ENCODE measurements at regions not wholly inside any gene's neighbourhood (a gene's known extent, or its start where the extent isn't known, plus 50 kb on each side); places are given as distances from the start of the nearest gene placed in this dataset.
"Not testable (repeated sequence)": the region's sequence is repeated elsewhere in the genome, so short reads cannot be mapped to it uniquely, and the experiment has no call there.

DNA sequence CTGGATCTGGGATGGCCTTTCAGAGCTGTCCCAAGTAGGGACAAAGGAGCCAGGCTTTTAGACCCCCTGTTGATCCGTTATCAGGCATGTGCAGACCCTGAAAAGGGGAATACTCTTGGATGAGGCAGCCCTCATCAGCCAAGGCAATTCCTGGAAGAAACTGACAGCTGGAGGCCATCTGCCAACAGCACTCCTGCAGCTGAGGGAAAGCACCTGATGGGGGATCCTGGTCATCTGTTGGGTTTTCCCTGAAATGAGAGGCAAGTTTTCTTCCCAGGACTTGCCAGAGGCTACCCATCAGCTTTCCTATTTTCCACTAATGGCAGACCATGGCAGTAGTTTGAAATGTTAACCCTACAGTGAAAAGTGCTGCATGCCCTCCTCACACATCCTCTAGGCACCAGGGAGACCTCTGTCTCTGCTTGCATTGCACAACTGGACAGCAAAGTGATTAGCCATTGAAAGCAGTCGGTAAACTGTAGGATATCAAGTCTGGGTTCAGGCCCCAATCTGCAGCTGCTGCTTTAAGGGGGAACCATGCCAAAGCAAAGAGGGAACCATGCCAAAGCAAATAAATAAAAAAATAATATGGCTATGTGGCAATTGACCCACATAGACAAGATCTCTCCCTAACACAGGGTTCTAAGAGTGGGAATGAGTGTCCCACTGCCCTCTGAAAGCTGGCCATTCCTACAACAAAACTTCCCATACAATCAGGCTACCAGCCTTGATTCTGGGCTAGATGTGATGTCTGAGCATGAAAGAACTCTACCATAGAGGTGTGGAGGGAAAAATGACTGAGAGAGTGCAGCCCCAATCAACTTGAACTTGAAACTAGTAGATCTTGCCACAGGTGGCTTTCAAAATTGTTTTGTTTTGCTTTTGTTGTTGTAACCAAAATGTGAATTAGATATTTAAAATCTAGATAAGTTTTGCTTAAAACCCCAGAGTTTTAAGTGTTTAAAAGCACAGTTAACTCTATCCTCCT lies 232.0 kb upstream of the STT3B start:
- no peak for DNase-seq

DNA sequence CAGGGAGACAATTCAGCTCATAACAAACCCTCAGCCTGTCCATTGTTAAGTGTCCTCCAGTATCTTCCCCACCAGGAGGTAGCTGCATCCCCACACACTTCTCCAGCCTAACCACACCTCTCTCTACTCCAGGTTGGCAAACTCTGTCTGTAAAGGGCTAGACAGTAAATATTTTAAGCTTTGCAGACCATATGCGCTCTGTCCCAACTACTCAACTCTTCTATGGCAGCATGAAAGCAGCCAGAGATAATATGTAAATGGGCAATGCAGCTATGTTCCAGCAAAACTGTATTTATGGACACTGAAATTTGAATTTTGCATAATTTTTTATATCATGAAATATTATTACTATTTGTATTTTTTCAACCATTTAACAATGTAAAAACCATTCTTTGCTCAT lies 230.4 kb upstream of the STT3B start:
- DNase-seq, result no peak

GRCh38 chr3:31305340-31305739 lies 227.4 kb upstream of the STT3B start:
- no peak for DNase-seq

- DNase-seq, result no peak
These were observed 225.5 kb upstream of the STT3B start for GRCh38 chr3:31307131-31307785.

GRCh38 chr3:31311559-31311958 lies 221.2 kb upstream of the STT3B start:
- DNase-seq, result no peak

DNA sequence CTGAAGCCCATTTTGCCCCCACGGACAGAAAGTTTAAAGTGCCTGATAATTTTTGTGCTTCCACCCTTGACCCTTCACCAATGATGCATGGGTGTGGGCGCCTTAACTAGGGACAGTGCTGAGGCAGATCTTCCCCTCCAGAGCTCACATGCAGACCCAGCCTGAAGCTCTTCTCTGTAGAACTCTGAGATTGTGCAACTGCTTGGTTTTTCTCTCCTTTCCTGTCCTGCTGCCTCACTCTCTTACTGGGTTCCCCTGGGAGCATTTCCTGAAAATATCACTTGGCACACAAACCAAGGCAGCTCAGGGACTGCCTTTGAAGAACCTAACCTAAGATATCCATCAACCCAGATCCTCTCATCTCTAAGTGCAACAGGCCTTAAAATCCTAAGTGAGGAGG lies 220.3 kb upstream of the STT3B start:
- no peak for DNase-seq

DNA sequence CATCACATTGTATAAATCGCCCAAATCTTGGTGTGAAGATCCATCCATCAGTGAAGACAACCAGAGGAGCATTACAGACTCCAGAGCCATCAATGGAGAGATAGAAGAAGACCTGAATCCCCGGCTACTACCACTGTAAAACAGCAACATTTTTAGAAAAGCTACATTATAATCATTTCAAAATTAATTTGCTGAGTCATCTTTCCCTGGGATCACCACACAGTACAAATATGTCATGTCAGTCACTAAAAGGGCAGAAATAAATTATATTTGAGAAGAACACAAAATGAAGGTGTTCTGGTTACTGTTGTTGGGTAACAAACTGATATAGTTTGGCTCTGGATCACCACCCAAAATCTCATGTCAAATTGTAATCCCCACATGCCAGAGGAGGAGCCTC lies 218.5 kb upstream of the STT3B start:
- no peak for DNase-seq

GRCh38 chr3:31319332-31319731 lies 213.4 kb upstream of the STT3B start:
- DNase-seq, result no peak

DNA sequence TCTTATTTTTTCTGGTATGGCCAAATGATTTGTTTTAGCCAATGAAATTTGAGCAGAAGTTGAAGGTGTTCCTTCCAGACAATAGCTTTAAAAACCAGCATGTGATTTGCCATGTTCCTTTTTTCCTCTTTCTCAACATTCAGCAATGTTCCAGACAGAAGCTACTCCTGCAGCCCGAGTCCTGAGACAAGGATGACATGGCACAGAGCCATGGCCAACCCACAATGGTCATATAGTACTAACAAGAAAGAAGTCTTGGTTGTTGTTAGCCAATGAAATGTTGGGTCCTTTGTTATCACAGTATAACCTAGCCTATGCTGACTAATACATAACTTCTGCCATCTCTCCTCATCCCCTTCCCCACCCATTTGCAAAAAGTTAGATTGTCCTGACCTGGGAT lies 211.1 kb upstream of the STT3B start:
- DNase-seq, result no peak

DNA sequence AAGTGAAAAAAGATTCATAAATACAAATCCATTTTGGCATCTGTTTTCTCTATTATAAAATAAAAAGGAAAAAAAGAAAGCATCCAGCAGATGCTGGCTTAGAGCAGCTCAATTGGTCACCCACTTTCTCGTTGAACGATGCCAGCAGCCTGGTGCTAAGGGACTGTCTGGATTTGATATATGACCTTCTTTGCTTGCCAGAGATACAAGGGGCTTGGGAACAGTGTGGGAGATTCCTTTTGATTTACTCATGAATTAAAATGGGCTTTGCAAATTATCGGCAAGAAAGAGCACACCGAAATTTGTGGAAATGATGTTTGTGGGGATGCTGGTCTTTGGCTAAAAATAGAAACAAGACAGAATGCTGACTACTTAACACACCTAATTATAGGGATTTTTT lies 210.3 kb upstream of the STT3B start:
- DNase-seq, result no peak

DNA sequence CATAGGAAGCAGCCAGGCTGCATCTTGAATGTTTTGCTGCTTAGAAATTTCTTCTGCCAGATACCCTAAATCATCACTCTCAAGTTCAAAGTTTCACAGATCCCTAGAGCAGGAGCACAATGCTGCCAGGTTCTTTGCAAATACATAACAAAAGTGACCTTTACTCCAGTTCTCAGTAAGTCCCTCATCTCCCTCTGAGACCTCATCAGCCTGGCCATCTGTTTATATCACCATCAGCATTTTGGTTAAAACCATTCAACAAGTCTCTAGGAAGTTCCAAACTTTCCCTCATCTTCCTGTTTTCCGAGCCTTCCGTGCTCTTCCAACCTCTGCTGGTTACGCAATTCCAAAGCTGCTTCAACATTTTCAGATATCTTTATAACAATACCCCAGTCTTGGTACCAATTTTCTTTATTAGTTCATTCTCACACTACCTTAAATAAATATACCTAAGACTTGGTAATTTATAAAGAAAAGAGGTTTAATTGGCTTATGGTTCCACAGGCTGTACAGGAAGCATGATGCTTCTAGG lies 204.8 kb upstream of the STT3B start:
- not testable (repeated sequence) for DNase-seq

DNA sequence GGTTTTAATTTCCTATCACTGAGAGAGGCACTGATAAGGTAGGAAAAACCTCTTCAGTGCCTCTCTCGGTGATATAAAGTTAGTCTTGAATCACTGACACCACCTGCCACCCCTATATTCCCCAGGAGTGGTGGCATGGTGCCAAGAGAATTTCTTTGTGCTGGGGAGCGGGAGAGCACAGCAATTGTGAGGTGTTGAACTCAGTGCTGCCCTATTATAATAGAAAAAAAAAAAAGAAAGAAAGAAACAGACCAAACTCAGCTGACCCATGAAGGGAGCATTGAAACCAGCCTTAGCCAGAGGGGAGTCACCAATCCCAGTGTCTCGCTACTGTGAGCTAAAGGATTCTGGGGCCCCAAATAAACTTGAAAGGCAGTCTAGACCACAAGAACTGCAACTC lies 201.4 kb upstream of the STT3B start:
- DNase-seq, result no peak

GRCh38 chr3:31341130-31341529 lies 191.6 kb upstream of the STT3B start:
- no peak for DNase-seq

DNA sequence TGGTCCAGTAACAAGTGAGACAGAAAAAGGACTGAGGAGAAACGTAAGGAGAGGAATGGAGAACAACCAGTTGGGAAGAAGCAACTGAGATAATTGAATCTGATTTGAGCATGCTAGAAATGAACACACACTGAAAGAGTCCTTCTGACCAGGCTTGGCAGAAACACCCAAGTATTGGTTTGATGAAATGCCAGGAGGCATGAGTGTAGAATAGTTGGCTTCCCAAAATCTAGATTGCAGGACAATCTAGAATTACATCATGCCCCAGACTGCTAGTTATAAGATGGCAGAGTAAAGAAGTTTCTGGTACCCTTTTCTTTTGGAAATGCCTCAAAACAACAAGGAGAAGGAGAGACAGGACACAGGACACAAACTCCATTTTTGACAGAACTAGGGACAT lies 189.7 kb upstream of the STT3B start:
- DNase-seq, result no peak

DNA sequence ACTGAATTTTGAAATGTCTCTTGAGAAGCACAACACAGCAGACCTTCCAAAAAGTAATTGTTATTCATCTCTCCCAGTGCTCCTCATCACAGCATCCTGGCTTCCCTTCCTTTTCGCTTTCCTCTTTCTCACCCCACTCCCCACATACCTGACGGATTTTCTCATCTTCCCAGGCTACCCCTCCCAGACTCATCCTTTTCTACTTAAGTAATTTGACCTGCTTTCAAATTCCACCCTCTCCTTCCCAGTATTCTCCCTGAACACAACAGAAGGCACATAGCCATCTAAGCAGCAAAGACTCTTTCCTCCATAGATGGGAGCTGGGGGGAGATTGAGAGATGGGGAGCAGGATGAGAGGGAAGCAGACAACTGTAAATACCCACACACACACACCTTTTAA lies 187.1 kb upstream of the STT3B start:
- DNase-seq, result no peak

- DNase-seq, result no peak
These were observed 186.2 kb upstream of the STT3B start for GRCh38 chr3:31346542-31346979.

DNA sequence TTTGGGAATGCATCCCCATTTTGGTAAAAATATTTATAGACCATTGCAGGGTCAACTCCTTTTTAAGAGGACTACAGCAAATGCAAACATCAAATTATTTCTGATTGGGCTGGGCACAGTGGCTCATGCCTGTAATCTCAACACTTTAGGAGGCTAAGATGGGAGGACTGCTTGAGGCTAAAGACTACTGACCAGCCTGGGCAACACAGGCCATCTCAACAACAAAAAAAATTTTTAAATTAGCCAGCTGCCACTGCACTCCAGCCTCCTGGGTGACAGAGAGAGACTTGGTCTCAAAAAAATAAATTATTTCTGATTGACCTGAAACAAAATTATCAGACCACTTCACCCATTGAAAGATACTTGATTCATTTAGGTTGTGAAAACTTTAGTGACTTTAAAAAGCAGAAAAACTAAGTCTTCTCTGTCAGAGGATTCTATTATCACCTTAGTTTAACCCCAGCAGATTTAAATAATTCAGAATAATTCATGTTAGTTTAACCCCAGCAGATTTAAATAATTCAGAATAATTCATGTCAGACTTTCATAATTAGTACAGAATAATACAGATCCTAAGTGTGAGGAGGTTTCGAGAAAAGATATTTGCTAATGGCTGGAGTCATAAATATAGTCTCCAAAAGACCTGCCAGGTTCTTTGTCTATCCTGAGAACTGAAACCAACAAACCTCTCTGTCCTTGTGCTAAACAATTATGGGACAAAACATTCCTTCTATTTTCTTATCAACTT lies 183.6 kb upstream of the STT3B start:
- no peak for DNase-seq

- no peak for DNase-seq
These were observed 182.4 kb upstream of the STT3B start for GRCh38 chr3:31350307-31350706.

- DNase-seq, result no peak
These were observed 180.4 kb upstream of the STT3B start for GRCh38 chr3:31352331-31352730.

DNA sequence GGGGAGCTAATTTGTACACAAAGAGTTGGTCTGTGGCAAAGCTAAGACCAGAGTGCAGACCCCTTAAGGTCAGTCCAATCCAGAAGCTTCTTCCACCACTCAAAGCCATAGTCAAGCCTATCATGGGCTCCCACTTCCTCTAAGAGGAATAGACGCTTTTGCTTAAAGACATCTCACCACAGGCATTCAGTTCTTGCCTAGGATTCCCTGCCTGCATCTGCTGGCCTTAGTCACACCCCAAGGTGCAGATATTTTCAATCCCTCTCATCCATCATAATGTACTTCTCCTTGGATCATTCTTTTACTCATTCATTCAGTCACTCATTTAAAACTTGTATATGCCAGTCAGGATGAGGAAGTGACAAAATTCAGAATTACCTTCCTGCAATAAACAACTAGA lies 179.6 kb upstream of the STT3B start:
- DNase-seq, result no peak

DNA sequence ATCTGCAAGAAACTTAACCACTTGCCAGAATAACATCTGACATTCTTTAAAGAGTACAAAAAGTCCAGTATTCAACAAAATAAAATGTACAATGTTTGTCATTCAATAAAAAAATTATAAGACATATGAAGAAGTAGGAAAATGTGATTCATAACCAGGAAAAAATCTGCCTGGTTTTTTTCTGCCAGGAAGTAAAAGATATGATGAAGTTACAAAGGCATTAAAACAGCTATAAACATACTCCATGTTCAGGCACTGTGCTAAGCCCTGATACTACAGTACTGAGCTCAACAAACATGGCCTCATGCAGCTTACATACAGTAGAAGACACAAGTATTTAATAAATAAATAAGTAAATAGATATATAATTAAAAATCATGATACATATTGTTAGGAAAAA lies 178.4 kb upstream of the STT3B start:
- no peak for DNase-seq

- DNase-seq, result no peak
These were observed 176.9 kb upstream of the STT3B start for GRCh38 chr3:31355807-31356206.

- DNase-seq, result no peak
These were observed 175.8 kb upstream of the STT3B start for GRCh38 chr3:31356941-31357340.

Measured in CD4-positive, alpha-beta T cell treated with Interleukin-17A for 4 hours (primary cell).